ENCODE measurements at regions not wholly inside any gene's neighbourhood (a gene's known extent, or its start where the extent isn't known, plus 50 kb on each side); places are given as distances from the start of the nearest gene placed in this dataset.

GRCh38 chr1:213606252-213606820 lies 381.4 kb upstream of the PROX1 start:
- intact Hi-C loops (cut with DNase I), result loop anchor here in 1 of 2 donors (5.0 kb wide), 1 partner anchor 261 kb away; no protein-coding TSS in a partner anchor
- no peak overlapping the region for H3K4me3 ChIP-seq
- DNase-seq (no peak), ATAC-seq (peak in 1 of 4 donors; percentile 43)
- no peaks in the 10 kb centered on the region for H3K27me3 ChIP-seq (ENCODE audit: insufficient read depth in 3 of 3, low read length in 2 of 3)
- TF ChIP-seq CTCF (IDR thresholded peaks at IDR 0.05), result no peak
- WGBS, 3 donors, result 8 to 13% (median 12%) methylated on average over 5 of the region's 5 CpGs
- no peaks in the 10 kb centered on the region for H3K9me3 ChIP-seq
- peaks cover 3% of the 10 kb centered on the region for H3K4me1 ChIP-seq
- no peaks in the 10 kb centered on the region for H3K36me3 ChIP-seq (ENCODE audit: insufficient read depth in 1 of 2, low read depth in 1 of 2)
- no peak overlapping the region for H3K27ac ChIP-seq

GRCh38 chr1:213613549-213613948 lies 374.2 kb upstream of the PROX1 start:
- TF ChIP-seq CTCF (IDR thresholded peaks at IDR 0.05), result no peak
- Histone ChIP-seq H3K27me3 (ENCODE audit: insufficient read depth in 3 of 3, low read length in 2 of 3) (no peaks in the 10 kb centered on the region), H3K4me3 (no peak overlapping the region), H3K36me3 (ENCODE audit: insufficient read depth in 1 of 2, low read depth in 1 of 2) (no peaks in the 10 kb centered on the region), H3K27ac (no peak overlapping the region), H3K9me3 (no peaks in the 10 kb centered on the region), H3K4me1 (peaks cover 4% of the 10 kb centered on the region)
- intact Hi-C loops (cut with DNase I), result no loop called here
- WGBS, 3 donors, result 89 to 93% (median 90%) methylated on average over 2 of the region's 2 CpGs
- DNase-seq (no peak), ATAC-seq (no peak)

- ATAC-seq, result no peak
These were observed 372.4 kb upstream of the PROX1 start for GRCh38 chr1:213615226-213615916.

GRCh38 chr1:213617133-213617532 lies 370.6 kb upstream of the PROX1 start:
- Histone ChIP-seq H3K36me3 (ENCODE audit: insufficient read depth in 1 of 2, low read depth in 1 of 2) (no peaks in the 10 kb centered on the region), H3K27me3 (ENCODE audit: insufficient read depth in 3 of 3, low read length in 2 of 3) (no peaks in the 10 kb centered on the region), H3K9me3 (no peaks in the 10 kb centered on the region), H3K27ac (no peak overlapping the region), H3K4me1 (peaks cover 4% of the 10 kb centered on the region), H3K4me3 (no peak overlapping the region)
- no peak for DNase-seq
- peak; percentile 48 to 77 (median 64) for ATAC-seq
- TF ChIP-seq CTCF (IDR thresholded peaks at IDR 0.05), result no peak
- intact Hi-C loops (cut with DNase I), result no loop called here

More at GRCh38 chr1:213615226-213615916, 372.4 kb upstream of the PROX1 start:
- Histone ChIP-seq H3K9me3 (no peaks in the 10 kb centered on the region), H3K27me3 (ENCODE audit: insufficient read depth in 3 of 3, low read length in 2 of 3) (no peaks in the 10 kb centered on the region), H3K27ac (no peak overlapping the region), H3K4me3 (no peak overlapping the region), H3K36me3 (ENCODE audit: insufficient read depth in 1 of 2, low read depth in 1 of 2) (no peaks in the 10 kb centered on the region), H3K4me1 (peaks cover 4% of the 10 kb centered on the region)
- DNase-seq, result no peak
- intact Hi-C loops (cut with DNase I), result no loop called here
- WGBS, 3 donors, result 64 to 74% (median 72%) methylated on average over 4 of the region's 4 CpGs
- TF ChIP-seq CTCF (IDR thresholded peaks at IDR 0.05), result no peak

Measured in psoas muscle (tissue), 7 donors.